HCT116 (cell line): ENCODE measurements at regions not wholly inside any gene's neighbourhood (a gene's known extent, or its start where the extent isn't known, plus 50 kb on each side); places are given as distances from the start of the nearest gene placed in this dataset.

Experiments
- CEBPB ChIP-seq: IDR thresholded peaks from 2 replicates; pipeline ENCODE4 v1.6.1; 2012; ENCODE audit warnings: low read depth
- ELF1 ChIP-seq: IDR thresholded peaks from 2 replicates; pipeline ENCODE4 v1.6.1; 2012; ENCODE audit warnings: low read depth, borderline replicate concordance
- EZH2 ChIP-seq: fragments of 200-600 bp; sonication (generic); IDR thresholded peaks from 2 replicates; pipeline ENCODE4 v1.6.1; 2017; ENCODE audit warnings: antibody characterized with exemption, mixed run types
- EZH2phosphoT487 ChIP-seq: fragments of 200-600 bp; IDR thresholded peaks from 2 replicates; pipeline ENCODE4 v1.6.1; 2018; ENCODE audit warnings: antibody characterized with exemption, borderline replicate concordance
- MAX ChIP-seq: IDR thresholded peaks from 2 replicates; pipeline ENCODE4 v1.6.1; 2012
- POLR2A ChIP-seq: IDR thresholded peaks from 2 replicates; pipeline ENCODE4 v1.7.0; 2011; ENCODE audit warnings: borderline replicate concordance; ENCODE audit not compliant: insufficient read depth, insufficient read length; ENCODE audit errors: extremely low read depth
- REST ChIP-seq: IDR thresholded peaks from 2 replicates; pipeline ENCODE4 v1.6.1; 2012; ENCODE audit warnings: low read depth
- SIN3A ChIP-seq: IDR thresholded peaks from 2 replicates; pipeline ENCODE4 v1.6.1; 2012; ENCODE audit warnings: low read depth
- SP1 ChIP-seq: IDR thresholded peaks from 2 replicates; pipeline ENCODE4 v1.6.1; 2012; ENCODE audit warnings: low read depth
- TCF7L2 ChIP-seq: IDR thresholded peaks from 2 replicates; pipeline ENCODE4 v1.7.0; 2011; ENCODE audit warnings: borderline replicate concordance, inconsistent platforms; ENCODE audit not compliant: insufficient read depth, insufficient read length; ENCODE audit errors: extremely low read depth
- TF ChIP-seq, protein P1 (sequence below), 3 experiments: fragments of 200-600 bp in 1 of 3; sonication (generic) in 1 of 3; IDR thresholded peaks in 2 of 3; conservative IDR thresholded peaks in 1 of 3; 2 replicates each; pipeline ENCODE4 v1.5.1; 2012 to 2017; ENCODE audit warnings: low read depth in 2 of 3, low read length in 2 of 3, antibody characterized with exemption in 1 of 3, borderline replicate concordance in 1 of 3, control low read depth in 1 of 3, mild to moderate bottlenecking in 1 of 3, mixed read lengths in 1 of 3, mixed run types in 1 of 3, moderate library complexity in 1 of 3; ENCODE audit not compliant: insufficient read depth in 1 of 3

DNA sequence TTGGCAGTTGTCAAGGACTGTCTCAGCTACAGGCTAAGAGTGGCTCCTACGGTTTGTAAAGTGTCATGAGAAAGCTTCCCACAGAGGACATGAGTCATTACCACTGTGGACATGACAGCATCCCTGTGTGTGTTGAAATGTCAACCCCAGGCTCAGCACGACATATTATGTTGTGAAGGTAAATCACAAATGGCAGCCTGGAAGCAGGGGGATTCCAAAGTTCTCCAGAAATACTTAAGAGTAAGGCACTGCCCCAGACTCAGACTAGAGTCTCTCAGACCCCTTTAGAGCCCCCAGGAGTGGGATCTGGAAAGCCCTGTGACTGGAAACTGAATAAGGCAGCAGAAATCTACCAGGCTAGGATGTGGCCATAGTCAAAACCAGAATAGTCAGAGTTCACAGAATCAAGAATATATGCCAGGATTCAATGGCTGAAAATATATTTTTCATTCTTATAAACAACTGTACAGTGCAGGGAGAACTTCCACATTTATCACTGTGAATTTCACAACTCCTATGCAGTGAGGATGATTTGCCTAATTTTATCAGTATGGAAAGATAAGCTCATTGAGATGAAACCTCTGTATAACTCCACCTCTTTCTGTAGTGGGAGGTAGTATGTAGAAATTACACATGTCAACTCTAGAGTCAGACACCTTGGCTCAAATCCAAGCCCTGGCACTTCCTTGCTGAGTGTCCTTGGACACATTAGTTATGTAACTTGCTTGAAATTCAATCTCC is 237.1 kb upstream of the CFAP20DC start:
- no peak for TF ChIP-seq EZH2phosphoT487
- TF ChIP-seq EZH2 = no peak
- TF ChIP-seq, protein P1, sequence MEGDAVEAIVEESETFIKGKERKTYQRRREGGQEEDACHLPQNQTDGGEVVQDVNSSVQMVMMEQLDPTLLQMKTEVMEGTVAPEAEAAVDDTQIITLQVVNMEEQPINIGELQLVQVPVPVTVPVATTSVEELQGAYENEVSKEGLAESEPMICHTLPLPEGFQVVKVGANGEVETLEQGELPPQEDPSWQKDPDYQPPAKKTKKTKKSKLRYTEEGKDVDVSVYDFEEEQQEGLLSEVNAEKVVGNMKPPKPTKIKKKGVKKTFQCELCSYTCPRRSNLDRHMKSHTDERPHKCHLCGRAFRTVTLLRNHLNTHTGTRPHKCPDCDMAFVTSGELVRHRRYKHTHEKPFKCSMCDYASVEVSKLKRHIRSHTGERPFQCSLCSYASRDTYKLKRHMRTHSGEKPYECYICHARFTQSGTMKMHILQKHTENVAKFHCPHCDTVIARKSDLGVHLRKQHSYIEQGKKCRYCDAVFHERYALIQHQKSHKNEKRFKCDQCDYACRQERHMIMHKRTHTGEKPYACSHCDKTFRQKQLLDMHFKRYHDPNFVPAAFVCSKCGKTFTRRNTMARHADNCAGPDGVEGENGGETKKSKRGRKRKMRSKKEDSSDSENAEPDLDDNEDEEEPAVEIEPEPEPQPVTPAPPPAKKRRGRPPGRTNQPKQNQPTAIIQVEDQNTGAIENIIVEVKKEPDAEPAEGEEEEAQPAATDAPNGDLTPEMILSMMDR (IDR thresholded peaks at IDR 0.05 in 2 of 3, conservative IDR thresholded peaks at IDR 0.05 in 1 of 3; ENCODE audit: borderline replicate concordance in 1 of 3, insufficient read depth in 1 of 3, low read depth in 2 of 3, low read length in 2 of 3) = no peak
- TF ChIP-seq MAX = no peak
- TF ChIP-seq SIN3A = no peak
- no peak for TF ChIP-seq TCF7L2
- TF ChIP-seq ELF1 = no peak
- TF ChIP-seq SP1 = no peak
- TF ChIP-seq REST = no peak
- TF ChIP-seq CEBPB = no peak
- TF ChIP-seq POLR2A = no peak
